ENCODE measurements at regions not wholly inside any gene's neighbourhood (a gene's known extent, or its start where the extent isn't known, plus 50 kb on each side); places are given as distances from the start of the nearest gene placed in this dataset.
A peak's percentile ranks its signal among the peaks of the same experiment; 100 is the strongest.

- Histone ChIP-seq H3K27me3 (ENCODE audit: control insufficient read depth, extremely low read depth, insufficient read depth, low read length) (no peaks in the 10 kb centered on the region), H3K9me3 (ENCODE audit: control insufficient read depth, low read depth, low read length) (peaks cover 7% of the 10 kb centered on the region), H3K79me2 (ENCODE audit: control insufficient read depth, insufficient read depth, low read length) (no peaks in the 10 kb centered on the region), H3K4me1 (ENCODE audit: control insufficient read depth, extremely low read depth, insufficient read depth, low read length) (peaks cover 16% of the 10 kb centered on the region), H3K9ac (ENCODE audit: control insufficient read depth, extremely low read depth, insufficient read depth, low read length) (no peak overlapping the region), H3K4me2 (ENCODE audit: control insufficient read depth, extremely low read depth, insufficient read depth, low read depth, low read length) (no peak overlapping the region), H3K27ac (ENCODE audit: control insufficient read depth, insufficient read depth, low read length) (no peak overlapping the region), H3K9me1 (ENCODE audit: control insufficient read depth, extremely low read depth, insufficient read depth, low read length) (no peaks in the 10 kb centered on the region), H4K20me1 (ENCODE audit: control insufficient read depth, extremely low read depth, insufficient read depth, low read length) (no peaks in the 10 kb centered on the region), H3K4me3 (ENCODE audit: control insufficient read depth in 2 of 3, extremely low read depth in 1 of 3, insufficient read depth in 2 of 3, low read depth in 1 of 3, low read length in 3 of 3) (no peak overlapping the region), H2AFZ (ENCODE audit: control insufficient read depth, low read length) (no peak overlapping the region), H3K36me3 (ENCODE audit: control insufficient read depth in 2 of 2, extremely low read depth in 1 of 2, insufficient read depth in 2 of 2, low read length in 2 of 2) (no peaks in the 10 kb centered on the region)
- TF ChIP-seq EZH2 (IDR thresholded peaks at IDR 0.05; ENCODE audit: low read length) (no peak), CTCF (optimal IDR thresholded peaks at IDR 0.05 in 1 of 3, IDR thresholded peaks at IDR 0.05 in 1 of 3, conservative IDR thresholded peaks at IDR 0.05 in 1 of 3; ENCODE audit: extremely low read depth in 1 of 3, insufficient read depth in 2 of 3, low read length in 3 of 3) (no peak)
- no peak for DNase-seq (ENCODE audit: low read depth, low spot score)
- dilution Hi-C loops (cut with MboI; ENCODE audit: extremely low pct_ligation_motif_present, low sequenced_read_pairs) = no loop called here
- no peak for FAIRE-seq
These were observed 105.4 kb upstream of the CAV2 start for GRCh38 chr7:116394106-116394505.

- Histone ChIP-seq H3K9me3 (ENCODE audit: control insufficient read depth, low read depth, low read length) (peaks cover 7% of the 10 kb centered on the region), H3K27ac (ENCODE audit: control insufficient read depth, insufficient read depth, low read length) (peak overlapping the region; percentile 84), H3K27me3 (ENCODE audit: control insufficient read depth, extremely low read depth, insufficient read depth, low read length) (no peaks in the 10 kb centered on the region), H3K4me2 (ENCODE audit: control insufficient read depth, extremely low read depth, insufficient read depth, low read depth, low read length) (peak overlapping the region; percentile 65), H3K36me3 (ENCODE audit: control insufficient read depth in 2 of 2, extremely low read depth in 1 of 2, insufficient read depth in 2 of 2, low read length in 2 of 2) (no peaks in the 10 kb centered on the region), H3K9me1 (ENCODE audit: control insufficient read depth, extremely low read depth, insufficient read depth, low read length) (no peaks in the 10 kb centered on the region), H3K4me3 (ENCODE audit: control insufficient read depth in 2 of 3, extremely low read depth in 1 of 3, insufficient read depth in 2 of 3, low read depth in 1 of 3, low read length in 3 of 3) (peak overlapping the region in 1 of 3 experiments; percentile 3), H3K9ac (ENCODE audit: control insufficient read depth, extremely low read depth, insufficient read depth, low read length) (peak overlapping the region; percentile 48), H3K79me2 (ENCODE audit: control insufficient read depth, insufficient read depth, low read length) (no peaks in the 10 kb centered on the region), H2AFZ (ENCODE audit: control insufficient read depth, low read length) (peak overlapping the region; percentile 83), H4K20me1 (ENCODE audit: control insufficient read depth, extremely low read depth, insufficient read depth, low read length) (no peaks in the 10 kb centered on the region), H3K4me1 (ENCODE audit: control insufficient read depth, extremely low read depth, insufficient read depth, low read length) (peaks cover 25% of the 10 kb centered on the region)
- TF ChIP-seq CTCF (optimal IDR thresholded peaks at IDR 0.05 in 1 of 3, IDR thresholded peaks at IDR 0.05 in 1 of 3, conservative IDR thresholded peaks at IDR 0.05 in 1 of 3; ENCODE audit: extremely low read depth in 1 of 3, insufficient read depth in 2 of 3, low read length in 3 of 3) = no peak
- TF ChIP-seq EZH2 (IDR thresholded peaks at IDR 0.05; ENCODE audit: low read length) = no peak
- dilution Hi-C loops (cut with MboI; ENCODE audit: extremely low pct_ligation_motif_present, low sequenced_read_pairs) = no loop called here
- FAIRE-seq = peak; percentile 96
- DNase-seq (ENCODE audit: low read depth, low spot score) = peak; percentile 53
These were observed 104.3 kb upstream of the CAV2 start for GRCh38 chr7:116395141-116395791.
